Astrocyte of the spinal cord (primary cell): ENCODE measurements at regions not wholly inside any gene's neighbourhood (a gene's known extent, or its start where the extent isn't known, plus 50 kb on each side); places are given as distances from the start of the nearest gene placed in this dataset.

Source experiments
- DNase-seq: peaks from one replicate; pipeline ENCODE4 v3.0.0; 2011; ENCODE audit warnings: low read depth, low spot score
- H3K4me3 ChIP-seq: 2 replicates; pipeline ENCODE4 v1.5.1; 2011; ENCODE audit warnings: low read depth, mild to moderate bottlenecking, low read length, moderate library complexity
- CTCF ChIP-seq: IDR thresholded peaks from 2 replicates; pipeline ENCODE4 v1.5.1; 2012; ENCODE audit warnings: low read depth, mild to moderate bottlenecking, low read length, inconsistent platforms
- in situ Hi-C: cut with HindIII; loops from 2 replicates; pipeline ENCODE4 v1.10.0; 2017; ENCODE audit warnings: low sequenced_read_pairs

- in situ Hi-C loops = no loop called here
- no peak for DNase-seq
- no peak overlapping the region for H3K4me3 ChIP-seq
- no peak for TF ChIP-seq CTCF
These were observed 307.7 kb downstream of the TLE1 start for GRCh38 chr9:81381694-81382093.

GRCh38 chr9:81380504-81381359, 308.6 kb downstream of the TLE1 start:
- no peak overlapping the region for H3K4me3 ChIP-seq
- no peak for TF ChIP-seq CTCF
- DNase-seq = no peak
- in situ Hi-C loops = no loop called here

- in situ Hi-C loops = no loop called here
- no peak for TF ChIP-seq CTCF
- H3K4me3 ChIP-seq = no peak overlapping the region
- no peak for DNase-seq
These were observed 309.7 kb downstream of the TLE1 start for GRCh38 chr9:81379655-81380054.

- no peak for TF ChIP-seq CTCF
- in situ Hi-C loops = no loop called here
- H3K4me3 ChIP-seq = no peak overlapping the region
- peak; percentile 5 for DNase-seq
These were observed 311.4 kb downstream of the TLE1 start for GRCh38 chr9:81377921-81378320.

GRCh38 chr9:81377320-81377719, 312.0 kb downstream of the TLE1 start:
- no peak overlapping the region for H3K4me3 ChIP-seq
- DNase-seq = no peak
- no peak for TF ChIP-seq CTCF
- in situ Hi-C loops = no loop called here

GRCh38 chr9:81375187-81376100, 313.9 kb downstream of the TLE1 start:
- TF ChIP-seq CTCF = no peak
- in situ Hi-C loops = no loop called here
- H3K4me3 ChIP-seq = no peak overlapping the region
- DNase-seq = no peak
